Parathyroid adenoma (tissue), 2 donors: ENCODE measurements at regions not wholly inside any gene's neighbourhood (a gene's known extent, or its start where the extent isn't known, plus 50 kb on each side); places are given as distances from the start of the nearest gene placed in this dataset.

Experiments used
- H2AFZ ChIP-seq: fragments of 300-600 bp; sonication (generic); one replicate; pipeline ENCODE4 v1.7.0; 2017; ENCODE audit warnings: antibody characterized with exemption, mild to moderate bottlenecking
- H3K27ac ChIP-seq: fragments of 300-600 bp; sonication (generic); one replicate; pipeline ENCODE4 v1.7.0; 2017
- H3K27me3 ChIP-seq: fragments of 300-600 bp; sonication (generic); one replicate; pipeline ENCODE4 v1.7.0; 2017; ENCODE audit warnings: low read length; ENCODE audit not compliant: control insufficient read depth, insufficient read depth
- H3K36me3 ChIP-seq: fragments of 300-600 bp; sonication (generic); one replicate; pipeline ENCODE4 v1.7.0; 2017; ENCODE audit warnings: low read length; ENCODE audit not compliant: control insufficient read depth, insufficient read depth
- H3K4me1 ChIP-seq: fragments of 300-600 bp; sonication (generic); one replicate; pipeline ENCODE4 v1.7.0; 2017; ENCODE audit warnings: control low read depth
- H3K4me2 ChIP-seq: fragments of 300-600 bp; sonication (generic); one replicate; pipeline ENCODE4 v1.7.0; 2017; ENCODE audit warnings: low read length
- H3K4me3 ChIP-seq: fragments of 300-600 bp; sonication (generic); one replicate; pipeline ENCODE4 v1.7.0; 2017; ENCODE audit warnings: low read depth, low read length
- H3K79me2 ChIP-seq: fragments of 300-600 bp; sonication (generic); one replicate; pipeline ENCODE4 v1.7.0; 2017; ENCODE audit warnings: control low read depth
- H3K9ac ChIP-seq: fragments of 300-600 bp; sonication (generic); one replicate; pipeline ENCODE4 v1.7.0; 2017; ENCODE audit warnings: mild to moderate bottlenecking
- H3K9me3 ChIP-seq: fragments of 300-600 bp; sonication (generic); one replicate; pipeline ENCODE4 v1.7.0; 2017; ENCODE audit warnings: low read length; ENCODE audit not compliant: control insufficient read depth
- TF ChIP-seq, protein P1 (sequence below): fragments of 300-600 bp; sonication (generic); IDR thresholded peaks from one replicate; pipeline ENCODE4 v1.7.0; 2017; ENCODE audit warnings: antibody characterized with exemption, mild to moderate bottlenecking
- donor health status: primary hyperparathyroidism.

DNA sequence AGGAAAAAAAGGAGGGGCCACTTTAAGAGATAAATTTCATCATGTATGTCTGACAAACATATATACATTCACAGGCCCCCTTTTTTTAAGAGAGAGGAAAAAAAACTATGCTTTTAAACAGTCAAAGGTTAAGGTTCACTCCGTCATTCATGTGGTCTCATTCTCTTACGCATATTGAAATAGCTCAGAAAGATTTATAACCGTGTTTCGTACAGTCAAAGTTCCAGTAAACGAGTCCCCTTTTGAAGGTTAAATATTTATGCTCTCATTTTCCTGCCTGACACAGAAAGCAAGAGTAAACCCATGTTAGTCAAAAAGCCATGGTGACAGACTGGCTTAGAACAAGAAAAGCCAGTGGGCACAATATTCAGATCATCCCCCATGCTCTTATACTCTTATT lies 248.0 kb upstream of the ARRDC4 start:
- Histone ChIP-seq H3K36me3 (no peaks in the 10 kb centered on the region), H3K4me3 (no peak overlapping the region), H3K9me3 (no peaks in the 10 kb centered on the region), H2AFZ (no peak overlapping the region), H3K27me3 (no peaks in the 10 kb centered on the region), H3K4me1 (no peaks in the 10 kb centered on the region), H3K4me2 (no peak overlapping the region), H3K79me2 (no peaks in the 10 kb centered on the region), H3K9ac (no peak overlapping the region), H3K27ac (no peak overlapping the region)
- TF ChIP-seq, protein P1, sequence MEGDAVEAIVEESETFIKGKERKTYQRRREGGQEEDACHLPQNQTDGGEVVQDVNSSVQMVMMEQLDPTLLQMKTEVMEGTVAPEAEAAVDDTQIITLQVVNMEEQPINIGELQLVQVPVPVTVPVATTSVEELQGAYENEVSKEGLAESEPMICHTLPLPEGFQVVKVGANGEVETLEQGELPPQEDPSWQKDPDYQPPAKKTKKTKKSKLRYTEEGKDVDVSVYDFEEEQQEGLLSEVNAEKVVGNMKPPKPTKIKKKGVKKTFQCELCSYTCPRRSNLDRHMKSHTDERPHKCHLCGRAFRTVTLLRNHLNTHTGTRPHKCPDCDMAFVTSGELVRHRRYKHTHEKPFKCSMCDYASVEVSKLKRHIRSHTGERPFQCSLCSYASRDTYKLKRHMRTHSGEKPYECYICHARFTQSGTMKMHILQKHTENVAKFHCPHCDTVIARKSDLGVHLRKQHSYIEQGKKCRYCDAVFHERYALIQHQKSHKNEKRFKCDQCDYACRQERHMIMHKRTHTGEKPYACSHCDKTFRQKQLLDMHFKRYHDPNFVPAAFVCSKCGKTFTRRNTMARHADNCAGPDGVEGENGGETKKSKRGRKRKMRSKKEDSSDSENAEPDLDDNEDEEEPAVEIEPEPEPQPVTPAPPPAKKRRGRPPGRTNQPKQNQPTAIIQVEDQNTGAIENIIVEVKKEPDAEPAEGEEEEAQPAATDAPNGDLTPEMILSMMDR = no peak

DNA sequence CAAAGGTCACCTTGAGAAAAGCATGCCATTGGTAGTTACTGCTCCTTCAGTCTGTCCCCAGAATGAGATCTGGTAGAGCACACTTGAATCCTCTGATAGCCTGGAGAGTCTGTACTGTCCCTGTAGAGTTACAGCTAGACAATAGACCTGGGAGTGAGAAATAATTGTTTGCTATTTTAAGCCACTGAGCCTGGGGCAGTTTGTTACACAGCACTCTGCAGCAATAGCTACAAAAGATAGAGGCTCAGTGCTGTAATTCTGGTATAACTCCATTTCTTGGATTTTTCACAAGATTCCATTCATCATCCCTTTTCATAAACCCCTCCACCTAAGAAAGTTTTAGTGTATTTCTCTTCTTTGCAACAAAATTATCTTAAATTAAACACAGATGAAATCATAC lies 242.7 kb upstream of the ARRDC4 start:
- TF ChIP-seq, protein P1 = no peak
- Histone ChIP-seq H2AFZ (no peak overlapping the region), H3K36me3 (no peaks in the 10 kb centered on the region), H3K9me3 (no peaks in the 10 kb centered on the region), H3K4me1 (no peaks in the 10 kb centered on the region), H3K4me3 (no peak overlapping the region), H3K9ac (no peak overlapping the region), H3K27me3 (no peaks in the 10 kb centered on the region), H3K4me2 (no peak overlapping the region), H3K27ac (no peak overlapping the region), H3K79me2 (no peaks in the 10 kb centered on the region)

DNA sequence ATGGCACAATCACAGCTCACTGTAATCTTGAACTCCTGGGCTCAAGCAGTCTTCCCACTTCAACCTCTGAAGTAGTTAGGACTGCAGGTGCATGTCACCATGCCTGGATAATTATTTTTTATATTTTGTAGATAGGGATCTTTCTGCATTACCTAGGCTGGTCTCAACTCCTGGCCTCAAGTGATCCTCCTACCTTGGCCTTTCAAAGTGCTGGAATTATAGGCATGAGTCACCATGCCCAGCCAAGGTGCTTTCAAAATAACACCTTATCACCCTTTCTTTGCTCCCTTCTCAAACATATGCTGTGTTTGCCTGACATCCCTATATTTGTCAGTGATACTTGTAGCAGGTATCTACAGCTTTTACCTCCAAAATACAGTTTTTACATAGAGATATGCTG lies 242.0 kb upstream of the ARRDC4 start:
- no peaks in the 10 kb centered on the region for H3K79me2 ChIP-seq
- no peaks in the 10 kb centered on the region for H3K9me3 ChIP-seq
- no peaks in the 10 kb centered on the region for H3K36me3 ChIP-seq
- H3K4me2 ChIP-seq = no peak overlapping the region
- H3K9ac ChIP-seq = no peak overlapping the region
- no peak overlapping the region for H2AFZ ChIP-seq
- TF ChIP-seq, protein P1 = no peak
- no peak overlapping the region for H3K27ac ChIP-seq
- H3K27me3 ChIP-seq = no peaks in the 10 kb centered on the region
- no peaks in the 10 kb centered on the region for H3K4me1 ChIP-seq
- no peak overlapping the region for H3K4me3 ChIP-seq

DNA sequence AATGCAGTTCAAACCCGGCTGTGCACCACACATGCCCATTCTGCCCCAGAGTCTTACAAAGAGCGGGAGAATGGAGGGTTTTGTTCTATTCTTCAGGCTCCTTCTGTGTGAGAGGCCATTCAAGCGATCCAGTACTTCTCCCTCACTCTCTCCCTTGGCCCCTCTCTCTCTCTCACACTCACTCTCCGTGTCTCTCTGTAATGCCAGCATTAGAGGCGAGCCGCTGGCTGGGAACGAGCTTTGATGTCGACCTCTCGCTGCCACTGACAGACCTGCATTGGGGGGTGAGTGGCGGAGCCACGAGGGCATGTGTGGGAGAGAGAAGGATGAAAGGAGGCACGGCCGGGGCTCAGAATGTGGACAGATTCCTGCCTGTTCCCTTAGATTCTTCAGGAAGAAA lies 231.7 kb upstream of the ARRDC4 start:
- Histone ChIP-seq H3K4me3 (no peak overlapping the region), H3K27me3 (no peaks in the 10 kb centered on the region), H3K36me3 (no peaks in the 10 kb centered on the region), H3K9me3 (no peaks in the 10 kb centered on the region), H3K79me2 (no peaks in the 10 kb centered on the region), H3K27ac (no peak overlapping the region), H3K4me1 (no peaks in the 10 kb centered on the region), H3K4me2 (no peak overlapping the region), H2AFZ (no peak overlapping the region), H3K9ac (no peak overlapping the region)
- TF ChIP-seq, protein P1 = no peak

DNA sequence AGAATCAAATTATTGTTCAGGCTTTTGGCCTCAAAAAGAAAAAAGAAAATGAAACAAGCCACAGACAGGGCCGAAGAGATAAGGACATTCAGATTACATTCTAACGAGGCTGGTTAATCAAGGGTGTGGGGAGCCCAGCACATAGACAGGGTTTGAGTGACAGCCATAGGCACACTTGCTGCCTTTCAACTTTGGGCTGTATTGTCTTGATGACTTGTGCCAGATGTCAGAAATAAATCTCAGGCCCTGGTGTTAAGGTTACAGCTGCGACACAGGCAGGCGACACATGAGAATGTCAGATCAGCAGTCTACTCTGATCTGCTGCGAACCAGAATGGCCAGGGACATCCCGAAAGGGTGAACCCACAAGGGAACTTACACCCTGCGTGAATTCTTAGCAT lies 231.2 kb upstream of the ARRDC4 start:
- Histone ChIP-seq H3K4me2 (no peak overlapping the region), H3K27ac (no peak overlapping the region), H3K4me3 (no peak overlapping the region), H3K27me3 (no peaks in the 10 kb centered on the region), H3K79me2 (no peaks in the 10 kb centered on the region), H2AFZ (no peak overlapping the region), H3K9ac (no peak overlapping the region), H3K4me1 (no peaks in the 10 kb centered on the region), H3K9me3 (no peaks in the 10 kb centered on the region), H3K36me3 (no peaks in the 10 kb centered on the region)
- TF ChIP-seq, protein P1 = no peak
